ENCODE measurements at regions not wholly inside any gene's neighbourhood (a gene's known extent, or its start where the extent isn't known, plus 50 kb on each side); places are given as distances from the start of the nearest gene placed in this dataset.

DNA sequence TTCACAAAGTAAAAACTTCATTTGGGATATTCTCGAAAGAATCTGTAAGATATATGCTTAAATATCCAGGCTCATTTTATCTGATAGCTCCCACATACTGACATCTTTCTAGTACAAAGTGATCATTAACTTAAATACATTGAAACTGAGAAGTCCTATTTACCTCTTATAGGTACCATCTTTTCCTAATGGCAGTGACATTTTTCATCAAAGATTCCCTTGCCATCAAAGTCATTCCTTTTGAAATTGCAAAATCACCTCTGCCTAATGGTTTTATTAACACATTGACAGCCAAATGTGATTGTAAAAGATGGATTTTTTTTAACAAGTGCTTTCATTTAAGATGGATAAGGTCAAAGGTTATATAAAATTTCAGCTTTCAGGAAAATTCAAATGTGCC is 346.6 kb downstream of the MFSD1 start:
- TF ChIP-seq POLR2AphosphoS5 (IDR thresholded peaks at IDR 0.05) (no peak), TAF1 (IDR thresholded peaks at IDR 0.05; ENCODE audit: low read depth) (no peak), EZH2 (IDR thresholded peaks at IDR 0.05; ENCODE audit: borderline replicate concordance, insufficient read depth, low read length, poor library complexity, severe bottlenecking) (no peak), EP300 (conservative IDR thresholded peaks at IDR 0.05; ENCODE audit: poor library complexity, severe bottlenecking) (no peak), SMC3 (conservative IDR thresholded peaks at IDR 0.05; ENCODE audit: poor library complexity) (no peak)
- TF ChIP-seq, protein P1, sequence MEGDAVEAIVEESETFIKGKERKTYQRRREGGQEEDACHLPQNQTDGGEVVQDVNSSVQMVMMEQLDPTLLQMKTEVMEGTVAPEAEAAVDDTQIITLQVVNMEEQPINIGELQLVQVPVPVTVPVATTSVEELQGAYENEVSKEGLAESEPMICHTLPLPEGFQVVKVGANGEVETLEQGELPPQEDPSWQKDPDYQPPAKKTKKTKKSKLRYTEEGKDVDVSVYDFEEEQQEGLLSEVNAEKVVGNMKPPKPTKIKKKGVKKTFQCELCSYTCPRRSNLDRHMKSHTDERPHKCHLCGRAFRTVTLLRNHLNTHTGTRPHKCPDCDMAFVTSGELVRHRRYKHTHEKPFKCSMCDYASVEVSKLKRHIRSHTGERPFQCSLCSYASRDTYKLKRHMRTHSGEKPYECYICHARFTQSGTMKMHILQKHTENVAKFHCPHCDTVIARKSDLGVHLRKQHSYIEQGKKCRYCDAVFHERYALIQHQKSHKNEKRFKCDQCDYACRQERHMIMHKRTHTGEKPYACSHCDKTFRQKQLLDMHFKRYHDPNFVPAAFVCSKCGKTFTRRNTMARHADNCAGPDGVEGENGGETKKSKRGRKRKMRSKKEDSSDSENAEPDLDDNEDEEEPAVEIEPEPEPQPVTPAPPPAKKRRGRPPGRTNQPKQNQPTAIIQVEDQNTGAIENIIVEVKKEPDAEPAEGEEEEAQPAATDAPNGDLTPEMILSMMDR (IDR thresholded peaks at IDR 0.05; ENCODE audit: poor library complexity, severe bottlenecking): no peak
- TF ChIP-seq, protein P2, sequence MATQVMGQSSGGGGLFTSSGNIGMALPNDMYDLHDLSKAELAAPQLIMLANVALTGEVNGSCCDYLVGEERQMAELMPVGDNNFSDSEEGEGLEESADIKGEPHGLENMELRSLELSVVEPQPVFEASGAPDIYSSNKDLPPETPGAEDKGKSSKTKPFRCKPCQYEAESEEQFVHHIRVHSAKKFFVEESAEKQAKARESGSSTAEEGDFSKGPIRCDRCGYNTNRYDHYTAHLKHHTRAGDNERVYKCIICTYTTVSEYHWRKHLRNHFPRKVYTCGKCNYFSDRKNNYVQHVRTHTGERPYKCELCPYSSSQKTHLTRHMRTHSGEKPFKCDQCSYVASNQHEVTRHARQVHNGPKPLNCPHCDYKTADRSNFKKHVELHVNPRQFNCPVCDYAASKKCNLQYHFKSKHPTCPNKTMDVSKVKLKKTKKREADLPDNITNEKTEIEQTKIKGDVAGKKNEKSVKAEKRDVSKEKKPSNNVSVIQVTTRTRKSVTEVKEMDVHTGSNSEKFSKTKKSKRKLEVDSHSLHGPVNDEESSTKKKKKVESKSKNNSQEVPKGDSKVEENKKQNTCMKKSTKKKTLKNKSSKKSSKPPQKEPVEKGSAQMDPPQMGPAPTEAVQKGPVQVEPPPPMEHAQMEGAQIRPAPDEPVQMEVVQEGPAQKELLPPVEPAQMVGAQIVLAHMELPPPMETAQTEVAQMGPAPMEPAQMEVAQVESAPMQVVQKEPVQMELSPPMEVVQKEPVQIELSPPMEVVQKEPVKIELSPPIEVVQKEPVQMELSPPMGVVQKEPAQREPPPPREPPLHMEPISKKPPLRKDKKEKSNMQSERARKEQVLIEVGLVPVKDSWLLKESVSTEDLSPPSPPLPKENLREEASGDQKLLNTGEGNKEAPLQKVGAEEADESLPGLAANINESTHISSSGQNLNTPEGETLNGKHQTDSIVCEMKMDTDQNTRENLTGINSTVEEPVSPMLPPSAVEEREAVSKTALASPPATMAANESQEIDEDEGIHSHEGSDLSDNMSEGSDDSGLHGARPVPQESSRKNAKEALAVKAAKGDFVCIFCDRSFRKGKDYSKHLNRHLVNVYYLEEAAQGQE (IDR thresholded peaks at IDR 0.05; ENCODE audit: borderline replicate concordance): peak; percentile 99

All from neural cell (in vitro differentiated cells).